MCF 10A (cell line): ENCODE measurements at regions not wholly inside any gene's neighbourhood (a gene's known extent, or its start where the extent isn't known, plus 50 kb on each side); places are given as distances from the start of the nearest gene placed in this dataset.

Experiments used
- BruUV-seq: library from RNA; stranded (reverse); fragments of 400-500 nt; replicated peaks from 2 replicates; lab custom pipeline; 2021; lab: Mats Ljungman, UMichigan
- CTCF ChIA-PET: fragments of 300-600 bp; sonication (Branson Sonifier 250); formaldehyde crosslinking; extraction: SDS; loops from one replicate; lab custom pipeline; 2021; ENCODE audit warnings: antibody characterized with exemption, inconsistent platforms; lab: Yijun Ruan, JAX
- POLR2A ChIA-PET: fragments of 300-600, 350-650 bp; sonication (Branson Sonifier 250); formaldehyde crosslinking; extraction: SDS; loops from one replicate; lab custom pipeline; 2020; ENCODE audit warnings: antibody characterized with exemption, inconsistent platforms; lab: Yijun Ruan, JAX
- DNase-seq: peaks from one replicate; pipeline ENCODE4 v3.0.0-alpha.2; 2018; ENCODE audit not compliant: unreplicated experiment
- H3K27ac Mint-ChIP-seq: one replicate; pipeline ENCODE4 v1.8.0; 2022; ENCODE audit warnings: mild to moderate bottlenecking, low read depth, mixed read lengths; ENCODE audit not compliant: unreplicated experiment
- H3K27me3 Mint-ChIP-seq: one replicate; pipeline ENCODE4 v1.8.0; 2022; ENCODE audit warnings: mixed read lengths; ENCODE audit not compliant: insufficient read depth, unreplicated experiment
- H3K36me3 Mint-ChIP-seq: one replicate; pipeline ENCODE4 v1.8.0; 2022; ENCODE audit warnings: mild to moderate bottlenecking, moderate library complexity, mixed read lengths; ENCODE audit not compliant: insufficient read depth, unreplicated experiment
- H3K4me1 Mint-ChIP-seq: one replicate; pipeline ENCODE4 v1.8.0; 2022; ENCODE audit warnings: mixed read lengths; ENCODE audit not compliant: insufficient read depth, unreplicated experiment
- H3K4me3 Mint-ChIP-seq: one replicate; pipeline ENCODE4 v1.8.0; 2022; ENCODE audit warnings: mild to moderate bottlenecking, moderate library complexity, mixed read lengths; ENCODE audit not compliant: unreplicated experiment
- H3K9me3 Mint-ChIP-seq: one replicate; pipeline ENCODE4 v1.8.0; 2022; ENCODE audit warnings: mixed read lengths; ENCODE audit not compliant: unreplicated experiment
- intact Hi-C: fragments of 100-400 bp; cut with micrococcal nuclease; formaldehyde crosslinking; loops from 2 replicates; pipeline ENCODE4 v1.14.1; 2022
- TF ChIP-seq, protein P1 (sequence below): fragments of 200-600 bp; IDR thresholded peaks from one replicate; pipeline ENCODE4 v1.8.0; 2022; ENCODE audit warnings: antibody characterized with exemption, mild to moderate bottlenecking; ENCODE audit not compliant: unreplicated experiment

DNA sequence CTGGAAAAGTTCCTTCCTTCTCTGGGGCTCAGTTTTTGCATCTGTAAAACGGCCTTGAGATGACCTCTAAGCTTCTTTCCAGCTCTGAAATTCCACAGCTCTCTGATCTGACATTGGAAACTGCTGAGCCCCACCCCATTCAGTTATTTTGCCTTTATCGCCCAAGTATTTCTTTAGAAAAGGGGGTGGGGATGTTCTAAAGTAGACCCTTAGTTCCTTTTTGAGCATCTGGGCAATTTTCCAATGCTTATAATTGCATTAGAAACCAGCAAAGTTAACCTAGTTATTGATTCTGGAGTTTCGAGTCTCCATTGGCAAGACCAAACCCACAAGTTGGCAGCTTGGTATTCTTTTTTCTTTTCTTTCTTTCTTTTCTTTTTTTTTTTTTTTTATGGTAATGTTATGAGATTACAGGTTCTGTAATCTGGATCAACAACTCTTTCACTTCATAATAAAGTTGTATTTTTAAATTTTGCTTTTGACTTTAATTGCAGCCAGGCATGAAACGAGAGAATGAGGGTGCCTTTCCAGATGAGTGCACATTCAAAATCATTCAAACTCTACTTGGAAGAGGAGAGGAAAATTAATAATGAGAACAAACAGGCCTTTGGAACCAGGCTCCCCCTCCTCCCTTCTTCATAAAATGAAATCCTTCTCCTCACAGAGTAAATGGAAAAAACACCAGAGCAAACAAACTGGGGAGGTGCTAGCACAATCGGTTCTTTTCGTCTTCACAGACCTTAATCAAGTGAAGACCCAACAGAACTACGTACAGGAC lies 76.8 kb upstream of the LRIG1 start:
- H3K4me1 Mint-ChIP-seq = no peaks in the 10 kb centered on the region
- CTCF ChIA-PET = no interaction called here
- no TSS peak for BruUV-seq
- POLR2A ChIA-PET = no interaction called here
- H3K27ac Mint-ChIP-seq = no peak overlapping the region
- TF ChIP-seq, protein P1, sequence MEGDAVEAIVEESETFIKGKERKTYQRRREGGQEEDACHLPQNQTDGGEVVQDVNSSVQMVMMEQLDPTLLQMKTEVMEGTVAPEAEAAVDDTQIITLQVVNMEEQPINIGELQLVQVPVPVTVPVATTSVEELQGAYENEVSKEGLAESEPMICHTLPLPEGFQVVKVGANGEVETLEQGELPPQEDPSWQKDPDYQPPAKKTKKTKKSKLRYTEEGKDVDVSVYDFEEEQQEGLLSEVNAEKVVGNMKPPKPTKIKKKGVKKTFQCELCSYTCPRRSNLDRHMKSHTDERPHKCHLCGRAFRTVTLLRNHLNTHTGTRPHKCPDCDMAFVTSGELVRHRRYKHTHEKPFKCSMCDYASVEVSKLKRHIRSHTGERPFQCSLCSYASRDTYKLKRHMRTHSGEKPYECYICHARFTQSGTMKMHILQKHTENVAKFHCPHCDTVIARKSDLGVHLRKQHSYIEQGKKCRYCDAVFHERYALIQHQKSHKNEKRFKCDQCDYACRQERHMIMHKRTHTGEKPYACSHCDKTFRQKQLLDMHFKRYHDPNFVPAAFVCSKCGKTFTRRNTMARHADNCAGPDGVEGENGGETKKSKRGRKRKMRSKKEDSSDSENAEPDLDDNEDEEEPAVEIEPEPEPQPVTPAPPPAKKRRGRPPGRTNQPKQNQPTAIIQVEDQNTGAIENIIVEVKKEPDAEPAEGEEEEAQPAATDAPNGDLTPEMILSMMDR = no peak
- no peaks in the 10 kb centered on the region for H3K27me3 Mint-ChIP-seq
- H3K36me3 Mint-ChIP-seq = no peaks in the 10 kb centered on the region
- intact Hi-C loops = no loop called here
- H3K4me3 Mint-ChIP-seq = no peak overlapping the region
- peaks cover 9% of the 10 kb centered on the region for H3K9me3 Mint-ChIP-seq
- no peak for DNase-seq

DNA sequence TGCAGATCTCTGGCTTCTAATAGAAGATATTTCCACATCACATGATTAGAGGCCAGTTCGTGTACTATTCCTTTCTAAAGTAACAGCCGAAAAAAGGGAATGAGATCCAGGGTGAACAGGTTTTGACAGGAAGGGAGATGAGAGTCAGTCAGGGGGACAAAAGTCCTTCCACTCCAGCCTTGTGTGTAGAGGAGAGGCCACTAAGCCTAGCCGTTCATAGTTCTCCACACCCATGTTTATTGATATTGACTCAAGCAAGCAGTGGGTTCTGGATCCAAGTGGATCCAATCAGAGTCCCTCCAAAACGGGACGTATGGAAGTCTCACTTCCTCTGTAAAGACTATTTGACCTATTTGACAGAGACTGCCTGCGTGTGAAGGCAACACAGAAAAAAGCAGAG lies 80.4 kb upstream of the LRIG1 start:
- POLR2A ChIA-PET = interaction anchor here (1.3 kb wide), 1 partner anchor 13 kb away, joined by 5 read pairs; no protein-coding TSS in a partner anchor
- Mint-ChIP-seq H3K27me3 (no peaks in the 10 kb centered on the region), H3K4me3 (no peak overlapping the region), H3K9me3 (peaks cover 9% of the 10 kb centered on the region), H3K27ac (peak overlapping the region; percentile 1), H3K4me1 (no peaks in the 10 kb centered on the region), H3K36me3 (no peaks in the 10 kb centered on the region)
- no peak for DNase-seq
- CTCF ChIA-PET = interaction anchor here (0.6 to 1.2 kb wide), 3 partner anchors 174 to 832 kb away, joined by 3 to 5 read pairs (median 3); no protein-coding TSS in a partner anchor
- TF ChIP-seq, protein P1 = no peak
- no TSS peak for BruUV-seq
- intact Hi-C loops = no loop called here

DNA sequence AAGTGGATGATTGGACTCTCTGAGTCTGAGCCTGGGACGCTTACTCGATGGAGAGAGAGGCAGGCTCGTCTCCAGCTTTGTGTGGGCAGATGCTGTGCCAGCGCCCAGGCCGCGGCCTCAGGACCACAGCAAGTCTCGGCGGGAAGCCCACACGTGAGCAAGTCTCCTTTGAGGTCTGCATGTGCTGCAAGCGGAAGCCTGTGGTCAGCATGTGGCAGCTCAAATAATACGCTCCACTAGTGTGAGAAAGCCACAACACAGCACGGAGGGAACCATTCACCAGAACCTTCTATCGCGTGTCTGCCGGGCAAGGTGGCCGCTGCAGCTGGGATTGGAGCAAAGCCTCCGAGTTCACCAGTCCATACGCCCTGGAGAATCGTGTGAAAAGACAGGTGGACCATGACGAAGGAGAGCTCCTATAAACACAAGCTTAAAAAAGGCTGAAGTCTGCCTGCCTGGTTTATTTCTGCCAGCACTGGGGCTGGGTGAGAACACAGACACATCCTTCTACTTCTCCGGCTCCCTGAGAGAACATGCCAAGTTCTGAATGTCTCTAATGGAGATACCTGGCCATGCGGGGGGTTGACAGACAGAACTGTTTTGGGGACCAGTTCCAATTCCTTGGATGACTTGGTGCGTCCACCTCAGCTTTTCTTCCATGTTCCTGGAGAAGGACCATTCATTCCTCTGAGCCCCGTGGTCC lies 82.0 kb upstream of the LRIG1 start:
- ChIA-PET POLR2A (no interaction called here), CTCF (interaction anchor here (0.5 to 0.6 kb wide), 2 partner anchors 92 to 1242 kb away, joined by 3 read pairs; no protein-coding TSS in a partner anchor)
- Mint-ChIP-seq H3K9me3 (peaks cover 9% of the 10 kb centered on the region), H3K4me1 (no peaks in the 10 kb centered on the region), H3K4me3 (no peak overlapping the region), H3K27me3 (no peaks in the 10 kb centered on the region), H3K36me3 (no peaks in the 10 kb centered on the region), H3K27ac (no peak overlapping the region)
- intact Hi-C loops = no loop called here
- no TSS peak for BruUV-seq
- TF ChIP-seq, protein P1 = no peak
- no peak for DNase-seq

DNA sequence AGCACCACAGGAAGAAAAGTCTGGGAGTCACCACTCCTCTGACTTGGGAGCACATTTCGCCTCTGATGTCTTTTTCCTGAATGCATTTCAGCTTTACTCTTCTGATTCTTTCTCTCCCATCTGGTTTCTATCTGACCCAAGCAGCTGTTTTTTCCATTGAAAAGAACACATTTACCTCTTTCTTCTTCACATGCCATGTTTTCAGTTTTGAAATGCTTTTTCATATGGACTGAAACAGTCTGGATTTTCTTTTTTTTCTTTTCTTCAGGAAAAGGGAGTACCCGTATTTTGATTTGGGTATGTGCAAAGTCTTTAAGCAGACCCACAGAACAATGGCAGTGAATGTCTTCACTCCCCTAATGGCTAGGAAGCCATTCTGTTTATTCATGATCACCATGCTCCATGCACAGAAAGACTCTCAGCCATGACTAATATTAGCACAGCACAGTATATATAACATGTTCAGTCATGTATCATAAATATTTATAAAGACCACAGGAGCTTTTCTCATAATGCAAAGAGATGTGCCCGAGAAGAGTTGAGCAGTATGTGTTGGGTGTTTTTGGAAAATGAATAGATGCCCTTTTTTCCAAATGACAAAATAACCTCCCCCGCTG lies 82.7 kb upstream of the LRIG1 start:
- no TSS peak for BruUV-seq
- no peak for DNase-seq
- Mint-ChIP-seq H3K4me1 (peaks cover 4% of the 10 kb centered on the region), H3K27me3 (no peaks in the 10 kb centered on the region), H3K27ac (no peak overlapping the region), H3K36me3 (no peaks in the 10 kb centered on the region), H3K4me3 (no peak overlapping the region), H3K9me3 (peaks cover 4% of the 10 kb centered on the region)
- TF ChIP-seq, protein P1 = no peak
- intact Hi-C loops = no loop called here
- ChIA-PET POLR2A (interaction anchor here (0.7 kb wide), 1 partner anchor 13 kb away, joined by 3 read pairs; no protein-coding TSS in a partner anchor), CTCF (no interaction called here)
